Right lobe of liver (tissue), 4 donors: ENCODE measurements at regions not wholly inside any gene's neighbourhood (a gene's known extent, or its start where the extent isn't known, plus 50 kb on each side); places are given as distances from the start of the nearest gene placed in this dataset.

Experiments used
- CTCF ChIP-seq, 4 donors: fragments of 200-600 bp in 3 of 4; fragments of 450-650 bp in 1 of 4; IDR thresholded peaks; one replicate each; pipeline versions ENCODE4 v1.5.1 to v1.8.0; 2016 to 2022; ENCODE audit warnings: antibody characterized with exemption in 4 of 4, mild to moderate bottlenecking in 2 of 4
- POLR2A ChIP-seq: fragments of 450-650 bp; IDR thresholded peaks from one replicate; pipeline ENCODE4 v1.6.1; 2017; ENCODE audit warnings: antibody characterized with exemption, mild to moderate bottlenecking
- donor health status: DM: no; HTN: no; CAD: no.
- donor health status: DM: no; HTN: no; CAD: no.
- donor health status: DM: no; HTN: yes; CAD: no.

- TF ChIP-seq CTCF (IDR thresholded peaks at IDR 0.05), result no peak
- no peak for TF ChIP-seq POLR2A
These were observed 535.5 kb downstream of the SH2D4B start for GRCh38 chr10:81073155-81073554.
